Endodermal cell (in vitro differentiated cells): ENCODE measurements at regions not wholly inside any gene's neighbourhood (a gene's known extent, or its start where the extent isn't known, plus 50 kb on each side); places are given as distances from the start of the nearest gene placed in this dataset.

Source experiments
- DNase-seq: peaks from one replicate; pipeline ENCODE4 v3.0.0-alpha.2; 2017
- H3K27ac ChIP-seq: 2 replicates; pipeline ENCODE4 v1.5.1; 2013; ENCODE audit warnings: mild to moderate bottlenecking, low read depth, low read length, moderate library complexity
- H3K27me3 ChIP-seq: 2 replicates; pipeline ENCODE4 v1.6.1; 2013; ENCODE audit warnings: mild to moderate bottlenecking, low read length, moderate library complexity; ENCODE audit not compliant: insufficient read depth, control insufficient read depth, poor library complexity, severe bottlenecking
- H3K36me3 ChIP-seq: 2 replicates; pipeline ENCODE4 v1.7.0; 2013; ENCODE audit warnings: mild to moderate bottlenecking, low read length, moderate library complexity; ENCODE audit not compliant: control insufficient read depth, insufficient read depth
- H3K4me1 ChIP-seq: one replicate; pipeline ENCODE4 v1.7.0; 2013; ENCODE audit warnings: low read length; ENCODE audit not compliant: control insufficient read depth, insufficient read depth
- H3K4me3 ChIP-seq: 2 replicates; pipeline ENCODE4 v1.5.1; 2013; ENCODE audit warnings: mild to moderate bottlenecking, low read length, moderate library complexity
- H3K9ac ChIP-seq: 2 replicates; pipeline ENCODE4 v1.6.1; 2013; ENCODE audit warnings: mild to moderate bottlenecking, low read length, moderate library complexity; ENCODE audit not compliant: poor library complexity, severe bottlenecking; ENCODE audit errors: extremely low read depth
- H3K9me3 ChIP-seq: 2 replicates; pipeline ENCODE4 v1.6.1; 2013; ENCODE audit warnings: mild to moderate bottlenecking, low read length, moderate library complexity; ENCODE audit not compliant: control insufficient read depth
- H3K27ac Mint-ChIP-seq: 2 replicates; pipeline ENCODE4 v1.8.0; 2020; ENCODE audit warnings: mixed read lengths
- H3K27me3 Mint-ChIP-seq: 2 replicates; pipeline ENCODE4 v1.8.0; 2021; ENCODE audit warnings: mild to moderate bottlenecking, mixed read lengths; ENCODE audit not compliant: insufficient read depth
- H3K36me3 Mint-ChIP-seq: 2 replicates; pipeline ENCODE4 v1.8.0; 2020; ENCODE audit warnings: low read depth, mixed read lengths
- H3K4me1 Mint-ChIP-seq: 2 replicates; pipeline ENCODE4 v1.8.0; 2020; ENCODE audit warnings: mixed read lengths
- H3K4me3 Mint-ChIP-seq: 2 replicates; pipeline ENCODE4 v1.8.0; 2020; ENCODE audit warnings: mild to moderate bottlenecking, moderate library complexity, mixed read lengths
- H3K9me3 Mint-ChIP-seq: 2 replicates; pipeline ENCODE4 v1.8.0; 2020; ENCODE audit warnings: mild to moderate bottlenecking, mixed read lengths
- CTCF ChIP-seq: fragments of 200-600 bp; sonication (generic); conservative IDR thresholded peaks from 2 replicates; pipeline ENCODE4 v1.5.0; 2021; ENCODE audit warnings: antibody characterized with exemption, mild to moderate bottlenecking
- WGBS, 2 experiments: methylation state at CpG; one replicate each; pipeline versions ENCODE4 v1.1.5 to v1.1.7; 2013; ENCODE audit warnings: missing lambda C conversion rate in 2 of 2, mixed read lengths in 1 of 2; ENCODE audit not compliant: insufficient coverage in 1 of 2, insufficient read length in 1 of 2; 5-methylcytosine and 5-hydroxymethylcytosine counted together

DNA sequence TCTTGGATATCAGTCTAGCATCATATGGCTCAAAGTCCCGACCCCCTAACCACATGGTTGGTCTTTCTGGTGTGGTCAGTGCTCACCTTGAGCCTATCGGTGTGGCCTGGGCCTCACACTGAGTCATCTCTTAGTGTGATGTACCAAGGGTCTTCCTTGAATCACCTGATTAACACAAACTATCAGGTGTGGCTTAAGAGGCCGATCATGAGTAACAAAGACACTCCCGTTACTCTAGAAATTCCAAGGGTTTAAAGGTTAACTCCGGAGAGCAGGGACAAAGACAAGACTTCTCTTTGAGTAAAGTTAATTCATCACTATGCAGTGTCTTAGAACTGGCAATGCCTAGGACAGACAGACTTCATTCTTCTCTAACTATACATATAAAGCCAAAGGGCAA is 52.3 kb upstream of the ARMC3 start:
- no peaks in the 10 kb centered on the region for H3K4me1 ChIP-seq
- no peaks in the 10 kb centered on the region for H3K9me3 Mint-ChIP-seq
- H3K27ac Mint-ChIP-seq: no peak overlapping the region
- no peaks in the 10 kb centered on the region for H3K36me3 ChIP-seq
- H3K27me3 Mint-ChIP-seq: no peaks in the 10 kb centered on the region
- no peak overlapping the region for H3K27ac ChIP-seq
- no peak for DNase-seq
- H3K9ac ChIP-seq: no peak overlapping the region
- H3K4me3 ChIP-seq: no peak overlapping the region
- no peak overlapping the region for H3K4me3 Mint-ChIP-seq
- peaks cover 29% of the 10 kb centered on the region for H3K4me1 Mint-ChIP-seq
- H3K27me3 ChIP-seq: no peaks in the 10 kb centered on the region
- no peaks in the 10 kb centered on the region for H3K9me3 ChIP-seq
- TF ChIP-seq CTCF: no peak
- H3K36me3 Mint-ChIP-seq: no peaks in the 10 kb centered on the region
- 47 to 82% methylated on average over 2 to 5 of the region's 5 CpGs for WGBS, 2 experiments

DNA sequence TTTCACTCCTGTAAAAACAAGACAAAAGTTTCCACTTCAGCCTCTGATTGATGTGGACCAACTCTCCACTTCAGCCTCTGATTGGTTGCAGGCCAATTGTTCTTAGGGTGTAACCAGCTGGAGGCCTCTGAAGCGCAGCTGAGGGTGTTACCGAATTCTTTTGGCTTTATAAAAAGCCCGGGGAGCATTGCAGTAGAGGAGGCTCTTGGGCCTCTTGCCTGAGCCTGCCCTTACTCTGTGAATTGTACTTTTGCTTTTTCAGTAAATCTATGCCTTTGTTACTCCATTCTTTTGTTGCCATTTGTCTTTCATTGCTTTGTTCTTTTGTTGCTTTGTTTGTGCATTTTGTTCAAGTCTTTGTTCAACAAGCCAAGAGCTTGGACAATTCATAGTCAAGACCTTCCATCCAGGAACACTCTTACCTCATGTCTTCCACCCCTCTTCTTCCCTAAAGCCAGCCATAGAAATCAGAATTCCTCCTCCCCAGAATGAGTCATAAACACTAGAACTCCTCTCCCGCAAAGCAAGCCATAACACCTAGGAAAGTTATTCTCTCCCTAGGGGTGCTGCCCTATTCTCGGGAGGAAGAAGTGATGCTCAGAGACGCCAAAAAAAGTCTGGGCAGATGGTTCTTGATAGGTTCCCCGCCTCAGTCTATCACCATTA is 53.5 kb upstream of the ARMC3 start:
- Mint-ChIP-seq H3K4me3 (no peak overlapping the region), H3K9me3 (no peaks in the 10 kb centered on the region), H3K4me1 (peaks cover 27% of the 10 kb centered on the region), H3K27me3 (no peaks in the 10 kb centered on the region), H3K36me3 (no peaks in the 10 kb centered on the region), H3K27ac (no peak overlapping the region)
- no peak for DNase-seq
- Histone ChIP-seq H3K4me1 (no peaks in the 10 kb centered on the region), H3K9ac (no peak overlapping the region), H3K27me3 (no peaks in the 10 kb centered on the region), H3K36me3 (no peaks in the 10 kb centered on the region), H3K4me3 (no peak overlapping the region), H3K27ac (no peak overlapping the region), H3K9me3 (no peaks in the 10 kb centered on the region)
- 86% methylated on average over 6 to 7 of the region's 7 CpGs for WGBS, 2 experiments
- no peak for TF ChIP-seq CTCF

DNA sequence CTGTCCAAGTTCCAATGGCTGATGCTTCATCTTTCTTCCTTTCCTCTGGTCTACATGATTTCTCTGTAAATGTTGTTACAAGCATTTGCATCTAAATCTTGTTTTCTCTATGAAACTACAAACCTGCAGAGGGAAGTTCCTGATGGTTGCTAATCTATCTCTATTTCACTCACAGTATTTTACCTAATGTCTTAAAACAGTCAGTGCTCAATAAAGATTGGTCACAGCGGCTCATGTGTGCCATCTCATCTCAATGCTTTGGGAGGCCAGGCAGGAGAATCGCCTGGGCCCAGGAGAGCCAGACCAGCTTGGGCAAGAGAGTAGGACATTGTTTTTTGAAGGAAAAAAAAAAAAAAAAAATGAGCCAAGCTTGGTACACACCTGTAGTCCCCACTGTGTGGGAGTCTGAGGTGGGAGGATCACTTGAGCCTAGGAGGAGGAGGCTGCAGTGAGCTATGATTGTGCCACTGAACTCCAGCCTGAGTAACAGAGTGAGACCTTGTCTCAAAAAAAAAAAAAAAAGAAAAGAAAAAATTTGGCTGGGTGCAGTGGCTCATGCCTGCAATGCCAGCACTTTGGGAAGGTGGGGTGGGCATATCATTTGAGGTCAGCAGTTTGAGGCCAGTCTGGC is 71.3 kb upstream of the ARMC3 start:
- no peak overlapping the region for H3K9ac ChIP-seq
- H3K27ac ChIP-seq: no peak overlapping the region
- no peaks in the 10 kb centered on the region for H3K27me3 Mint-ChIP-seq
- no peak for DNase-seq
- H3K4me3 ChIP-seq: no peak overlapping the region
- no peak overlapping the region for H3K4me3 Mint-ChIP-seq
- H3K4me1 Mint-ChIP-seq: no peaks in the 10 kb centered on the region
- TF ChIP-seq CTCF: no peak
- WGBS, 2 experiments: 97% methylated on average over 2 of the region's 2 CpGs; no CpG with 5 or more reads in 1 of the 2 experiments
- no peaks in the 10 kb centered on the region for H3K9me3 ChIP-seq
- no peaks in the 10 kb centered on the region for H3K36me3 Mint-ChIP-seq
- no peak overlapping the region for H3K27ac Mint-ChIP-seq
- H3K27me3 ChIP-seq: no peaks in the 10 kb centered on the region
- no peaks in the 10 kb centered on the region for H3K36me3 ChIP-seq
- no peaks in the 10 kb centered on the region for H3K4me1 ChIP-seq
- peaks cover 4% of the 10 kb centered on the region for H3K9me3 Mint-ChIP-seq
